GM19239 (cell line): ENCODE measurements at regions not wholly inside any gene's neighbourhood (a gene's known extent, or its start where the extent isn't known, plus 50 kb on each side); places are given as distances from the start of the nearest gene placed in this dataset.

Source experiments
- DNase-seq: peaks from one replicate; pipeline ENCODE4 v3.0.0; 2011; ENCODE audit warnings: low spot score; ENCODE audit not compliant: insufficient read length
- FAIRE-seq: peaks from 2 replicates; lab custom pipeline; 2011; peaks lifted over from hg19 to GRCh38; lab: Jason Lieb, UNC

GRCh38 chr6:109296452-109296851 is 85.8 kb downstream of the CD164 start:
- no peak for DNase-seq
- no peak for FAIRE-seq

GRCh38 chr6:109295774-109296156 is 86.5 kb downstream of the CD164 start:
- FAIRE-seq (no peak), DNase-seq (no peak)

- DNase-seq (no peak), FAIRE-seq (no peak)
Observed at GRCh38 chr6:109295109-109295773, 87.0 kb downstream of the CD164 start.

GRCh38 chr6:109292983-109293586 is 89.2 kb downstream of the CD164 start:
- DNase-seq: no peak

GRCh38 chr6:109292420-109292819 is 89.8 kb downstream of the CD164 start:
- FAIRE-seq: no peak
- no peak for DNase-seq

More at GRCh38 chr6:109292983-109293586, 89.2 kb downstream of the CD164 start:
- FAIRE-seq: no peak

- DNase-seq (no peak), FAIRE-seq (no peak)
Observed at GRCh38 chr6:109291902-109292301, 90.4 kb downstream of the CD164 start.

- FAIRE-seq (no peak), DNase-seq (no peak)
Observed at GRCh38 chr6:109290143-109290931, 91.9 kb downstream of the CD164 start.

GRCh38 chr6:109285366-109285765 is 96.9 kb downstream of the CD164 start:
- FAIRE-seq (no peak), DNase-seq (no peak)

GRCh38 chr6:109284675-109285074 is 97.6 kb downstream of the CD164 start:
- DNase-seq: no peak

GRCh38 chr6:109282756-109283155 is 99.5 kb downstream of the CD164 start:
- DNase-seq (no peak), FAIRE-seq (no peak)

More at GRCh38 chr6:109284675-109285074, 97.6 kb downstream of the CD164 start:
- FAIRE-seq: no peak

- FAIRE-seq (no peak), DNase-seq (no peak)
Observed at GRCh38 chr6:109279628-109280027, 102.6 kb downstream of the CD164 start.

- no peak for FAIRE-seq
- no peak for DNase-seq
Observed at GRCh38 chr6:109271622-109272021, 110.6 kb downstream of the CD164 start.

GRCh38 chr6:109269953-109270517 is 112.2 kb downstream of the CD164 start:
- FAIRE-seq (no peak), DNase-seq (no peak)

GRCh38 chr6:109269057-109269456 is 113.2 kb downstream of the CD164 start:
- FAIRE-seq (no peak), DNase-seq (no peak)

GRCh38 chr6:109265530-109265929 is 116.7 kb downstream of the CD164 start:
- DNase-seq (no peak), FAIRE-seq (no peak)

GRCh38 chr6:109263873-109264700 is 118.2 kb downstream of the CD164 start:
- DNase-seq: no peak
- no peak for FAIRE-seq

GRCh38 chr6:109262261-109262660 is 120.0 kb downstream of the CD164 start:
- FAIRE-seq: no peak
- DNase-seq: no peak

- DNase-seq (no peak), FAIRE-seq (no peak)
Observed at GRCh38 chr6:109261811-109262210, 120.5 kb downstream of the CD164 start.

GRCh38 chr6:109260701-109261100 is 121.6 kb downstream of the CD164 start:
- DNase-seq (no peak), FAIRE-seq (no peak)

- DNase-seq (no peak), FAIRE-seq (no peak)
Observed at GRCh38 chr6:109260126-109260525, 122.1 kb downstream of the CD164 start.
